Astrocyte (in vitro differentiated cells and primary cell): ENCODE measurements at regions not wholly inside any gene's neighbourhood (a gene's known extent, or its start where the extent isn't known, plus 50 kb on each side); places are given as distances from the start of the nearest gene placed in this dataset.

ENCODE experiments used
- DNase-seq: peaks from one replicate; pipeline ENCODE4 v3.0.0-alpha.2; 2010; ENCODE audit warnings: low read depth
- FAIRE-seq: peaks from 2 replicates; lab custom pipeline; 2011; peaks lifted over from hg19 to GRCh38; lab: Jason Lieb, UNC
- H2AFZ ChIP-seq: 2 replicates; pipeline ENCODE4 v1.6.0; 2012; ENCODE audit warnings: low read depth, low read length, inconsistent platforms
- H3K27ac ChIP-seq: 2 replicates; pipeline ENCODE4 v1.5.1; 2011; ENCODE audit warnings: low read depth, low read length, inconsistent platforms
- H3K27me3 ChIP-seq: 2 replicates; pipeline ENCODE4 v1.6.0; 2011; ENCODE audit warnings: low read length, inconsistent platforms; ENCODE audit not compliant: insufficient read depth
- H3K36me3 ChIP-seq: 2 replicates; pipeline ENCODE4 v1.5.1; 2011; ENCODE audit warnings: low read length, inconsistent platforms; ENCODE audit not compliant: insufficient read depth
- H3K4me1 ChIP-seq: 2 replicates; pipeline ENCODE4 v1.5.1; 2011; ENCODE audit warnings: low read length, inconsistent platforms; ENCODE audit not compliant: insufficient read depth
- H3K4me2 ChIP-seq: 2 replicates; pipeline ENCODE4 v1.6.0; 2012; ENCODE audit warnings: low read length, inconsistent platforms
- H3K4me3 ChIP-seq: 2 replicates; pipeline ENCODE4 v1.5.1; 2011; ENCODE audit warnings: low read depth, mild to moderate bottlenecking, low read length, inconsistent platforms; ENCODE audit not compliant: insufficient read depth
- H3K79me2 ChIP-seq: 2 replicates; pipeline ENCODE4 v1.6.0; 2012; ENCODE audit warnings: mild to moderate bottlenecking, low read length, inconsistent platforms; ENCODE audit not compliant: insufficient read depth
- H3K9ac ChIP-seq: 2 replicates; pipeline ENCODE4 v1.6.0; 2012; ENCODE audit warnings: mild to moderate bottlenecking, low read length, inconsistent platforms
- H3K9me3 ChIP-seq: 2 replicates; pipeline ENCODE4 v1.5.1; 2012; ENCODE audit warnings: low read depth, mild to moderate bottlenecking, low read length, inconsistent platforms; ENCODE audit not compliant: insufficient read depth
- H4K20me1 ChIP-seq: 2 replicates; pipeline ENCODE4 v1.6.0; 2012; ENCODE audit warnings: low read length, inconsistent platforms; ENCODE audit not compliant: insufficient read depth
- H3K27ac Mint-ChIP-seq: one replicate; pipeline ENCODE4 v1.8.0; 2021; ENCODE audit warnings: mild to moderate bottlenecking, mixed read lengths; ENCODE audit not compliant: unreplicated experiment
- H3K27me3 Mint-ChIP-seq: one replicate; pipeline ENCODE4 v1.8.0; 2021; ENCODE audit warnings: low read depth, mixed read lengths; ENCODE audit not compliant: unreplicated experiment
- H3K36me3 Mint-ChIP-seq: one replicate; pipeline ENCODE4 v1.8.0; 2021; ENCODE audit warnings: low read depth, mixed read lengths; ENCODE audit not compliant: unreplicated experiment
- H3K4me1 Mint-ChIP-seq: one replicate; pipeline ENCODE4 v1.8.0; 2021; ENCODE audit warnings: low read depth, mixed read lengths; ENCODE audit not compliant: unreplicated experiment
- H3K4me3 Mint-ChIP-seq: one replicate; pipeline ENCODE4 v1.8.0; 2021; ENCODE audit warnings: mild to moderate bottlenecking, moderate library complexity, mixed read lengths; ENCODE audit not compliant: unreplicated experiment
- H3K9me3 Mint-ChIP-seq: one replicate; pipeline ENCODE4 v1.8.0; 2021; ENCODE audit warnings: mild to moderate bottlenecking, mixed read lengths; ENCODE audit not compliant: unreplicated experiment
- EZH2 ChIP-seq: IDR thresholded peaks from 2 replicates; pipeline ENCODE4 v1.6.1; 2012; ENCODE audit warnings: mild to moderate bottlenecking, low read length, inconsistent platforms; ENCODE audit not compliant: insufficient read depth
- TF ChIP-seq, protein P1 (sequence below): IDR thresholded peaks from 2 replicates; pipeline ENCODE4 v1.5.1; 2011; ENCODE audit warnings: low read depth, mild to moderate bottlenecking, inconsistent platforms, low read length, moderate library complexity; ENCODE audit not compliant: insufficient read depth

GRCh38 chr11:32226480-32226879 is 135.6 kb downstream of the RCN1 start:
- H3K27ac ChIP-seq: no peak overlapping the region
- H3K27me3 ChIP-seq: no peaks in the 10 kb centered on the region
- TF ChIP-seq, protein P1, sequence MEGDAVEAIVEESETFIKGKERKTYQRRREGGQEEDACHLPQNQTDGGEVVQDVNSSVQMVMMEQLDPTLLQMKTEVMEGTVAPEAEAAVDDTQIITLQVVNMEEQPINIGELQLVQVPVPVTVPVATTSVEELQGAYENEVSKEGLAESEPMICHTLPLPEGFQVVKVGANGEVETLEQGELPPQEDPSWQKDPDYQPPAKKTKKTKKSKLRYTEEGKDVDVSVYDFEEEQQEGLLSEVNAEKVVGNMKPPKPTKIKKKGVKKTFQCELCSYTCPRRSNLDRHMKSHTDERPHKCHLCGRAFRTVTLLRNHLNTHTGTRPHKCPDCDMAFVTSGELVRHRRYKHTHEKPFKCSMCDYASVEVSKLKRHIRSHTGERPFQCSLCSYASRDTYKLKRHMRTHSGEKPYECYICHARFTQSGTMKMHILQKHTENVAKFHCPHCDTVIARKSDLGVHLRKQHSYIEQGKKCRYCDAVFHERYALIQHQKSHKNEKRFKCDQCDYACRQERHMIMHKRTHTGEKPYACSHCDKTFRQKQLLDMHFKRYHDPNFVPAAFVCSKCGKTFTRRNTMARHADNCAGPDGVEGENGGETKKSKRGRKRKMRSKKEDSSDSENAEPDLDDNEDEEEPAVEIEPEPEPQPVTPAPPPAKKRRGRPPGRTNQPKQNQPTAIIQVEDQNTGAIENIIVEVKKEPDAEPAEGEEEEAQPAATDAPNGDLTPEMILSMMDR: no peak
- no peak for TF ChIP-seq EZH2
- H3K27me3 Mint-ChIP-seq: peaks cover 7% of the 10 kb centered on the region
- H3K9ac ChIP-seq: no peak overlapping the region
- H3K36me3 ChIP-seq: no peaks in the 10 kb centered on the region
- no peak for DNase-seq
- no peak overlapping the region for H3K4me2 ChIP-seq
- no peak overlapping the region for H3K4me3 Mint-ChIP-seq
- no peak for FAIRE-seq
- no peaks in the 10 kb centered on the region for H3K4me1 ChIP-seq
- H3K4me3 ChIP-seq: no peak overlapping the region
- no peak overlapping the region for H3K27ac Mint-ChIP-seq
- H4K20me1 ChIP-seq: no peaks in the 10 kb centered on the region
- no peaks in the 10 kb centered on the region for H3K9me3 ChIP-seq
- peaks cover 3% of the 10 kb centered on the region for H3K4me1 Mint-ChIP-seq
- no peaks in the 10 kb centered on the region for H3K36me3 Mint-ChIP-seq
- no peaks in the 10 kb centered on the region for H3K9me3 Mint-ChIP-seq
- no peak overlapping the region for H2AFZ ChIP-seq
- no peaks in the 10 kb centered on the region for H3K79me2 ChIP-seq

DNA sequence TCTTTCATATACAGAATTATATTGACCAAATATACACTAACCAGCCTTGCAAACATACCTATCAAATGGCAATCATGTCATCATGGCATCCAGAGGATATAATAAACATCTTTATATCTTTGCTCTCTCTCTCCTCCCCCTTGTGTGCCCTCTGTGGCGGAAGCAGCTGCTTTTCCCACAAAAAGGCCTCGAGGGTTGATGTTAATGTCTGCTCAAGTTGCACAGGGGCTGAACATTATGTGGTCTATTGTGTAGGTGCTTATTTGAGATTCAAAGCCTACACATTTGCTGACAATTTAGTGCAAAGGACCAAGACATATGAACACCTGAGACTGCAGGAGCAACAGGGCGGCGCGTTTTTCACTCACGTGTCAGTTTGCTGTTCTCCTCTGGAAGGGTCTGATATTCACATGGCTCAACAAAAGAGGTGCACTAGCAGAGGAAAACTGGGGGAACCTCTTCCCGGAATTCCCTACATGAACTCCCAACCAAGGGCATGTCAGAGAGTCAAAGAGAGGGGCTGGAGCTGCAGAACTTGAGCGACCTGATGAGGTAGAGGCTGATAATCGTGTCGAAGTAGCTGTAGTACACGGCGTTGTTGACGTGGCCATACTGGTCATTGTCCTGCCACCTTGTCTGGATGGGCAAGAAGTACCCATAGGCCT is 138.8 kb downstream of the RCN1 start:
- Histone ChIP-seq H4K20me1 (no peaks in the 10 kb centered on the region), H3K4me1 (no peaks in the 10 kb centered on the region), H3K4me3 (no peak overlapping the region), H2AFZ (no peak overlapping the region), H3K9ac (no peak overlapping the region), H3K79me2 (no peaks in the 10 kb centered on the region), H3K27me3 (no peaks in the 10 kb centered on the region), H3K36me3 (no peaks in the 10 kb centered on the region), H3K27ac (no peak overlapping the region), H3K9me3 (no peaks in the 10 kb centered on the region), H3K4me2 (no peak overlapping the region)
- Mint-ChIP-seq H3K4me3 (no peak overlapping the region), H3K27ac (no peak overlapping the region), H3K4me1 (peaks cover 1% of the 10 kb centered on the region), H3K27me3 (peaks cover 7% of the 10 kb centered on the region), H3K36me3 (no peaks in the 10 kb centered on the region), H3K9me3 (no peaks in the 10 kb centered on the region)
- DNase-seq (no peak), FAIRE-seq (no peak)
- TF ChIP-seq EZH2: no peak
- TF ChIP-seq, protein P1: no peak

GRCh38 chr11:32231909-32232493 is 141.1 kb downstream of the RCN1 start:
- DNase-seq: peak; percentile 9
- H3K9ac ChIP-seq: no peak overlapping the region
- no peak overlapping the region for H3K27ac ChIP-seq
- H3K4me1 Mint-ChIP-seq: peaks cover 1% of the 10 kb centered on the region
- no peak overlapping the region for H3K4me3 Mint-ChIP-seq
- no peak overlapping the region for H3K4me2 ChIP-seq
- no peaks in the 10 kb centered on the region for H3K36me3 Mint-ChIP-seq
- no peak overlapping the region for H3K4me3 ChIP-seq
- no peak overlapping the region for H3K27ac Mint-ChIP-seq
- H3K79me2 ChIP-seq: no peaks in the 10 kb centered on the region
- H4K20me1 ChIP-seq: no peaks in the 10 kb centered on the region
- no peaks in the 10 kb centered on the region for H3K9me3 Mint-ChIP-seq
- H3K27me3 ChIP-seq: no peaks in the 10 kb centered on the region
- H3K36me3 ChIP-seq: no peaks in the 10 kb centered on the region
- no peaks in the 10 kb centered on the region for H3K9me3 ChIP-seq
- peaks cover 5% of the 10 kb centered on the region for H3K27me3 Mint-ChIP-seq
- TF ChIP-seq, protein P1: peak; percentile 78
- no peak for TF ChIP-seq EZH2
- H2AFZ ChIP-seq: no peak overlapping the region
- FAIRE-seq: no peak
- no peaks in the 10 kb centered on the region for H3K4me1 ChIP-seq
